Calu3 (cell line): ENCODE measurements at regions not wholly inside any gene's neighbourhood (a gene's known extent, or its start where the extent isn't known, plus 50 kb on each side); places are given as distances from the start of the nearest gene placed in this dataset.
A peak's percentile ranks its signal among the peaks of the same experiment; 100 is the strongest.
"Not testable (repeated sequence)": the region's sequence is repeated elsewhere in the genome, so short reads cannot be mapped to it uniquely, and the experiment has no call there.

Source experiments
- BruUV-seq: library from RNA; stranded (reverse); fragments of 400-500 nt; replicated peaks from 2 replicates; lab custom pipeline; 2021; lab: Mats Ljungman, UMichigan
- CTCF ChIA-PET: fragments of 300-600 bp; sonication (Branson Sonifier 250); formaldehyde crosslinking; loops from one replicate; lab custom pipeline; 2022; ENCODE audit warnings: antibody characterized with exemption; lab: Charles Lee
- DNase-seq: peaks from one replicate; pipeline ENCODE4 v3.0.0; 2022
- H3K27ac Mint-ChIP-seq: one replicate; pipeline ENCODE4 v1.8.0; 2022; ENCODE audit warnings: mixed read lengths; ENCODE audit not compliant: unreplicated experiment
- H3K27me3 Mint-ChIP-seq: one replicate; pipeline ENCODE4 v1.8.0; 2022; ENCODE audit warnings: mixed read lengths; ENCODE audit not compliant: unreplicated experiment
- H3K36me3 Mint-ChIP-seq: one replicate; pipeline ENCODE4 v1.8.0; 2022; ENCODE audit warnings: mild to moderate bottlenecking, moderate library complexity, mixed read lengths; ENCODE audit not compliant: insufficient read depth, unreplicated experiment
- H3K4me1 Mint-ChIP-seq: one replicate; pipeline ENCODE4 v1.8.0; 2022; ENCODE audit warnings: mild to moderate bottlenecking, low read depth, mixed read lengths; ENCODE audit not compliant: unreplicated experiment
- H3K4me3 Mint-ChIP-seq: one replicate; pipeline ENCODE4 v1.8.0; 2022; ENCODE audit warnings: mild to moderate bottlenecking, low read depth, moderate library complexity, mixed read lengths; ENCODE audit not compliant: unreplicated experiment
- H3K9me3 Mint-ChIP-seq: one replicate; pipeline ENCODE4 v1.8.0; 2022; ENCODE audit warnings: low read depth, mixed read lengths; ENCODE audit not compliant: unreplicated experiment
- CTCF ChIP-seq: fragments of 200-600 bp; IDR thresholded peaks from one replicate; pipeline ENCODE4 v1.8.0; 2022; ENCODE audit warnings: antibody characterized with exemption; ENCODE audit not compliant: unreplicated experiment
- intact Hi-C: fragments of 100-400 bp; cut with micrococcal nuclease; formaldehyde crosslinking; loops from one replicate; pipeline ENCODE4 v1.10.0; 2022; ENCODE audit not compliant: unreplicated experiment

GRCh38 chr5:11392-11791, 80.6 kb upstream of the PLEKHG4B start:
- H3K4me1 Mint-ChIP-seq, DNase-seq, H3K27me3 Mint-ChIP-seq, H3K27ac Mint-ChIP-seq, intact Hi-C loops, H3K4me3 Mint-ChIP-seq, H3K9me3 Mint-ChIP-seq, BruUV-seq, H3K36me3 Mint-ChIP-seq, CTCF ChIA-PET: not testable (repeated sequence)

- CTCF ChIA-PET: no interaction called here
- no peak for TF ChIP-seq CTCF
- DNase-seq: no peak
- Mint-ChIP-seq H3K36me3 (no peaks in the 10 kb centered on the region), H3K27ac (no peak overlapping the region), H3K4me3 (no peak overlapping the region), H3K9me3 (no peaks in the 10 kb centered on the region), H3K4me1 (no peaks in the 10 kb centered on the region), H3K27me3 (peaks cover 8% of the 10 kb centered on the region)
- BruUV-seq: no TSS peak
- intact Hi-C loops: no loop called here
These were observed 80.1 kb upstream of the PLEKHG4B start for GRCh38 chr5:11898-12297.

- H3K36me3 Mint-ChIP-seq: no peaks in the 10 kb centered on the region
- no peak for DNase-seq
- BruUV-seq: no TSS peak
- H3K27ac Mint-ChIP-seq: no peak overlapping the region
- intact Hi-C loops: no loop called here
- CTCF ChIA-PET: no interaction called here
- no peak overlapping the region for H3K4me3 Mint-ChIP-seq
- H3K4me1 Mint-ChIP-seq: no peaks in the 10 kb centered on the region
- no peak for TF ChIP-seq CTCF
- H3K9me3 Mint-ChIP-seq: no peaks in the 10 kb centered on the region
- peaks cover 12% of the 10 kb centered on the region for H3K27me3 Mint-ChIP-seq
These were observed 78.7 kb upstream of the PLEKHG4B start for GRCh38 chr5:13234-13633.

GRCh38 chr5:14676-15075, 77.3 kb upstream of the PLEKHG4B start:
- DNase-seq, BruUV-seq, H3K4me3 Mint-ChIP-seq, H3K4me1 Mint-ChIP-seq, intact Hi-C loops, H3K9me3 Mint-ChIP-seq, H3K36me3 Mint-ChIP-seq, H3K27ac Mint-ChIP-seq: not testable (repeated sequence)
- peaks cover 23% of the 10 kb centered on the region for H3K27me3 Mint-ChIP-seq
- CTCF ChIA-PET: interaction anchor here (0.7 kb wide), 1 partner anchor 30 kb away, joined by 6 read pairs; no protein-coding TSS in a partner anchor

GRCh38 chr5:20276-20675, 71.7 kb upstream of the PLEKHG4B start:
- CTCF ChIA-PET, DNase-seq, H3K4me3 Mint-ChIP-seq, H3K9me3 Mint-ChIP-seq, H3K4me1 Mint-ChIP-seq, BruUV-seq, H3K27ac Mint-ChIP-seq, H3K36me3 Mint-ChIP-seq, intact Hi-C loops: not testable (repeated sequence)
- H3K27me3 Mint-ChIP-seq: peaks cover 60% of the 10 kb centered on the region

- no peaks in the 10 kb centered on the region for H3K36me3 Mint-ChIP-seq
- TF ChIP-seq CTCF: no peak
- intact Hi-C loops: no loop called here
- BruUV-seq: no TSS peak
- H3K9me3 Mint-ChIP-seq: peaks cover 5% of the 10 kb centered on the region
- CTCF ChIA-PET: no interaction called here
- H3K4me1 Mint-ChIP-seq: no peaks in the 10 kb centered on the region
- no peak overlapping the region for H3K4me3 Mint-ChIP-seq
- DNase-seq: peak; percentile 34
- H3K27ac Mint-ChIP-seq: no peak overlapping the region
- peaks cover 54% of the 10 kb centered on the region for H3K27me3 Mint-ChIP-seq
These were observed 70.2 kb upstream of the PLEKHG4B start for GRCh38 chr5:21654-22233.

- H3K4me1 Mint-ChIP-seq, CTCF ChIA-PET, DNase-seq, H3K27ac Mint-ChIP-seq, BruUV-seq, intact Hi-C loops, H3K4me3 Mint-ChIP-seq, H3K36me3 Mint-ChIP-seq: not testable (repeated sequence)
- Mint-ChIP-seq H3K27me3 (peaks cover 66% of the 10 kb centered on the region), H3K9me3 (peaks cover 11% of the 10 kb centered on the region)
These were observed 68.1 kb upstream of the PLEKHG4B start for GRCh38 chr5:23907-24306.

GRCh38 chr5:25067-25466, 66.9 kb upstream of the PLEKHG4B start:
- H3K4me1 Mint-ChIP-seq, H3K27ac Mint-ChIP-seq, DNase-seq, H3K36me3 Mint-ChIP-seq, intact Hi-C loops, H3K4me3 Mint-ChIP-seq, BruUV-seq, CTCF ChIA-PET: not testable (repeated sequence)
- Mint-ChIP-seq H3K27me3 (peaks cover 60% of the 10 kb centered on the region), H3K9me3 (peaks cover 13% of the 10 kb centered on the region)
